ENCODE measurements at regions not wholly inside any gene's neighbourhood (a gene's known extent, or its start where the extent isn't known, plus 50 kb on each side); places are given as distances from the start of the nearest gene placed in this dataset.

DNA sequence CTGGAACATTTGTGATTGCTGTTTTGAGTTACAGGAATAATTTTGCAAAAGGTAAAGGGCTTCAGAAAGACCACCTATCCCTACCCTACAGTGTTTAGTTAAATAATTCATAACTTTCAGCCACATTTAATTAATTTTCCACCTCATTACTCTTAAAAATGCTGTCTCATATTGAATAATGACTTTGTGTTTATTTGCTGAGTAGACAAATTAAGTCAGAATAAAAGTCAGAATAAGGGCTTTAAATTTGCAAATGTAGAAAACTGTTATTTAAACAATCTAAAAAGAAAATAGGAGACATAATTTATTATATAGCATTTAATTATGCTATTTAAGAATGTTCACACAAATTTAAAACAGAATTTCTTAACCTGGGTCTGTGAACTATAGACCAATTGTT lies 293.7 kb upstream of the RIMS1 start:
- Histone ChIP-seq H3K27me3 (ENCODE audit: control insufficient read depth, insufficient read depth, low read length) (no peaks in the 10 kb centered on the region), H3K4me1 (ENCODE audit: control insufficient read depth, insufficient read depth, low read length) (no peaks in the 10 kb centered on the region), H3K27ac (ENCODE audit: low read depth, low read length) (no peak overlapping the region), H3K36me3 (ENCODE audit: control insufficient read depth, insufficient read depth, low read length) (no peaks in the 10 kb centered on the region), H3K9me3 (ENCODE audit: control insufficient read depth, insufficient read depth, low read depth, low read length) (no peaks in the 10 kb centered on the region), H3K9ac (ENCODE audit: low read length) (no peak overlapping the region), H3K4me3 (ENCODE audit: low read depth, low read length) (no peak overlapping the region)

DNA sequence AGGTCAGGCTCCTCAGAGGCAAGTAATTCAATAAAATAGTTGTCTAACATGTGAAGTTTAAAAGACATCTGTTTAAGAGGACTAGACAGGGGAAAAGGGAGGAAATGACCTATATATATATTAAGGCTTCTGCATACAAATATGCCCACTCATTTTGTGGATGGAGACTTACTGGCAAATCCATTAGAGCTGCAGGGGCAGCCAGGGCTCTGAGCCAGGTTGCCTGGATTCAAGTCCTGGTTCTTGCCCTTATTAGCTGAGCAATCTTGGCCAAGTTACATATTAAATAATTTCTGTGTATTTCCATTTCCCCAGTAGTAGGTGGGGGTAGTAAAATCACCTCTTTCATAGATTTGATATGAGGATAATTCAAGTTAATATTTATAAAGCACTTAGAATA lies 287.0 kb upstream of the RIMS1 start:
- no peaks in the 10 kb centered on the region for H3K27me3 ChIP-seq (ENCODE audit: control insufficient read depth, insufficient read depth, low read length)
- H3K27ac ChIP-seq (ENCODE audit: low read depth, low read length): no peak overlapping the region
- no peak overlapping the region for H3K4me3 ChIP-seq (ENCODE audit: low read depth, low read length)
- H3K9me3 ChIP-seq (ENCODE audit: control insufficient read depth, insufficient read depth, low read depth, low read length): no peaks in the 10 kb centered on the region
- H3K9ac ChIP-seq (ENCODE audit: low read length): no peak overlapping the region
- no peaks in the 10 kb centered on the region for H3K36me3 ChIP-seq (ENCODE audit: control insufficient read depth, insufficient read depth, low read length)
- no peaks in the 10 kb centered on the region for H3K4me1 ChIP-seq (ENCODE audit: control insufficient read depth, insufficient read depth, low read length)

DNA sequence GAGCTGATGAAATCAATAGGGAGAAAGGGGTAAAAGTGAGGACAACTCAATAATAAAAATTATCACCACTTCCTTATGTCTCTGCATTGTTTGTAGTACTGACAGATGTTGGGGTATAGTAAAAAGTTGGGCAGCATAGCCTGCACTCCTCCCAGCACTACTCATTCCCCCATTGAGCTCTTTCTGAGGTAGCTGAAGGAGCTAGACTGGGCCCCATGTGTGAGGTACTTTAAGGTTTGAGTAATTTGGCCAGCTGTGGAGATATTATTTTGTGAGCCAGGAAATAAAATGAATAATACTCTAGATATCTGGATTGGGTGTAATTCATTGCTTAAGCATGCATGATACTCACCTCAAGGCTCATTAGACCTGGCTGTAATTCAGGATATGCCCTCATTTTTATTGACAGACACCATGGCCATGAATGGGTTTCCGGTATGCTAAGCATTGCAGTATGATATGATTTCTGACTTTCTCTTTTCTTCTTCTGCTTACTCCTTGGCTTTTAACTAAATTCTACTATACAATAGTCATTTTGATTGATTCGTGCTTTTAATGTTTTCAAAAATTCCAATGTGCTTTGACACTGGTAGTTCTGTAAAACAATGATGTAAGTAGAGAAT lies 283.9 kb upstream of the RIMS1 start:
- H3K27me3 ChIP-seq (ENCODE audit: control insufficient read depth, insufficient read depth, low read length): no peaks in the 10 kb centered on the region
- no peak overlapping the region for H3K9ac ChIP-seq (ENCODE audit: low read length)
- H3K4me1 ChIP-seq (ENCODE audit: control insufficient read depth, insufficient read depth, low read length): no peaks in the 10 kb centered on the region
- H3K9me3 ChIP-seq (ENCODE audit: control insufficient read depth, insufficient read depth, low read depth, low read length): no peaks in the 10 kb centered on the region
- no peaks in the 10 kb centered on the region for H3K36me3 ChIP-seq (ENCODE audit: control insufficient read depth, insufficient read depth, low read length)
- H3K4me3 ChIP-seq (ENCODE audit: low read depth, low read length): no peak overlapping the region
- H3K27ac ChIP-seq (ENCODE audit: low read depth, low read length): no peak overlapping the region

DNA sequence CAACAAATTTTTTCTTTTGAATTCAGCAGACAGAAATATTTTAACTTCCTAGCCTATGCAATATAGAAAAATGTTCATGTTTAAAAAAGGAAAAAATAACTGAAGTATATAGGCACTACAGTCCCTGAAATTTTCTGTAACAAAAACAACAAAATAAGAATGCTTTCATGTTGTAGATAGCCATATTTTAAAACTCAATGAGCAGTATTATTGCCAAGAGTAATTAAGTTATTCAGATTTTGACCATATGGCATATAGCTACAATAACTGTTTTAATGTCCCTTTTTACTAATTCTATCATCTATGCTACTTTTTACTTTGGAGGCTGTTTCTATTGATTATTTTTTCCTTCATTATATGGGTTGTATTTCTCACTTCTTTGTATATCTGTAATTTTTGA lies 283.3 kb upstream of the RIMS1 start:
- Histone ChIP-seq H3K9me3 (ENCODE audit: control insufficient read depth, insufficient read depth, low read depth, low read length) (no peaks in the 10 kb centered on the region), H3K27me3 (ENCODE audit: control insufficient read depth, insufficient read depth, low read length) (no peaks in the 10 kb centered on the region), H3K4me3 (ENCODE audit: low read depth, low read length) (no peak overlapping the region), H3K4me1 (ENCODE audit: control insufficient read depth, insufficient read depth, low read length) (no peaks in the 10 kb centered on the region), H3K36me3 (ENCODE audit: control insufficient read depth, insufficient read depth, low read length) (no peaks in the 10 kb centered on the region), H3K27ac (ENCODE audit: low read depth, low read length) (no peak overlapping the region), H3K9ac (ENCODE audit: low read length) (no peak overlapping the region)

DNA sequence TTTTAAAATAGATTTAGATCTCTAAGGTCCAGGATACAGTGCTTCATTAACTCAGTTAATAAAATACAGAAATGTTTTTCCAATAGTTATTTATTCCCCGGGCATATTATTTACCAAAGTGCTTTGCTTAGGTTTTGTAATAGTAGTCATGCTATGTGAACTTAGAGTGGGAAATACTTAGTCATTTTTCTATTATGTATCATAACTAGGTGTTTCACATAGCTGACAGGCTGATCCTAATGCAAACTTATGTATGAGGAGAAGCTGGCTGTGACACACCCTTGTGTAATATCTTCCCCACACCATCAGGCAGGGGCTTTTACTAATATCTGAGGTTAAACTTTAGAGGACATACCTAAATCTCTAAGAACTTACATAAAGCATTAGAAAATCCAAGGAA lies 277.7 kb upstream of the RIMS1 start:
- Histone ChIP-seq H3K27ac (ENCODE audit: low read depth, low read length) (no peak overlapping the region), H3K27me3 (ENCODE audit: control insufficient read depth, insufficient read depth, low read length) (no peaks in the 10 kb centered on the region), H3K4me1 (ENCODE audit: control insufficient read depth, insufficient read depth, low read length) (no peaks in the 10 kb centered on the region), H3K9ac (ENCODE audit: low read length) (no peak overlapping the region), H3K4me3 (ENCODE audit: low read depth, low read length) (no peak overlapping the region), H3K9me3 (ENCODE audit: control insufficient read depth, insufficient read depth, low read depth, low read length) (no peaks in the 10 kb centered on the region), H3K36me3 (ENCODE audit: control insufficient read depth, insufficient read depth, low read length) (no peaks in the 10 kb centered on the region)

DNA sequence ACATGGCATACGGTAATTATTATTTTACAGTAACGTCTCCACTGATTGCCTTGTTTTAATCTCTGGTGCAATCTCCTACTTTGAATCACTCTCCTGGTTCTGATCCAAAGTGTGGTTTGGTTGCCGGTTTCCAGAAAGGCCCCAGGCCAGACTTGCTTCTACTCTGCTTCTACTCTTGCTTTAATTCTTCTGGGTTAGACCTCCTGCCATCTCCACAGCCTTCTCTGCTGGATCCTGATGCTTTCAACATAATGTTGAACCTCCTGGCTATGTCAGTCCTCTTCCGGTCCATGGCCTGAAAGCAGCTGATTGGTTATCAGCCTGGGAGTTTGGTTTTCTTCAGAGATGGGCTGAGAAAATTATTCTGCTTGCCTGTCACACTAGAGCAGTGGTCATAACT lies 266.5 kb upstream of the RIMS1 start:
- no peaks in the 10 kb centered on the region for H3K27me3 ChIP-seq (ENCODE audit: control insufficient read depth, insufficient read depth, low read length)
- H3K36me3 ChIP-seq (ENCODE audit: control insufficient read depth, insufficient read depth, low read length): no peaks in the 10 kb centered on the region
- H3K9me3 ChIP-seq (ENCODE audit: control insufficient read depth, insufficient read depth, low read depth, low read length): peaks cover 5% of the 10 kb centered on the region
- H3K4me1 ChIP-seq (ENCODE audit: control insufficient read depth, insufficient read depth, low read length): no peaks in the 10 kb centered on the region
- no peak overlapping the region for H3K27ac ChIP-seq (ENCODE audit: low read depth, low read length)
- H3K4me3 ChIP-seq (ENCODE audit: low read depth, low read length): no peak overlapping the region
- H3K9ac ChIP-seq (ENCODE audit: low read length): no peak overlapping the region

DNA sequence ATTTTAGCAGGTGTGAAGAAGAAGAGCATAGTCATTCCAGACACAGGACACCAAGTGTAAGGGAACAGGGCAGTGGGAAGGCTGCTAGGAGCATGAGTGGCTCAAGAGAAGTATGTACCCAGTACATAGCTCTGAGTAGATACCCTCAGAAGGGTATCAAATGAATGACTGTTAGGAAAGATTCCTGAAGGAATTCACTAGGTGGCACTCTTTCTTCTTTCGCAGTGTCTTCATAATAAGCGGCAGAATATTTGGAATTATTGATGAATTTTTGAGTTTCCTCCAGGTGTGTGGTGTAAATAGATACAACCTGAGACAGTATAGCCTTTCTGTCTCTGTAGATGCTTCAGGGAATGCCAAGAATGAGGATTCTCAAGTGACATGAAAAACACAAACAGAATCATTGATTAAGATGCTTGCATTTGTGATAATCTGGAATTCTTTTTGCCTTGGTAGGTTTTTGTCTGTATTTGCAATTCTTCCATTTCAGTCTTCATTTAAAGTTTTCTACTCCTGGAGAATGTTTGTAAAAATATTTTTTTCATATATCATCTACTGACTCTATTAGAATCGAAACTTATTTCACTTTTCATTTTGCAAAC lies 264.3 kb upstream of the RIMS1 start:
- H3K27ac ChIP-seq (ENCODE audit: low read depth, low read length): no peak overlapping the region
- peaks cover 20% of the 10 kb centered on the region for H3K9me3 ChIP-seq (ENCODE audit: control insufficient read depth, insufficient read depth, low read depth, low read length)
- H3K27me3 ChIP-seq (ENCODE audit: control insufficient read depth, insufficient read depth, low read length): no peaks in the 10 kb centered on the region
- no peak overlapping the region for H3K4me3 ChIP-seq (ENCODE audit: low read depth, low read length)
- H3K36me3 ChIP-seq (ENCODE audit: control insufficient read depth, insufficient read depth, low read length): no peaks in the 10 kb centered on the region
- no peak overlapping the region for H3K9ac ChIP-seq (ENCODE audit: low read length)
- H3K4me1 ChIP-seq (ENCODE audit: control insufficient read depth, insufficient read depth, low read length): no peaks in the 10 kb centered on the region

DNA sequence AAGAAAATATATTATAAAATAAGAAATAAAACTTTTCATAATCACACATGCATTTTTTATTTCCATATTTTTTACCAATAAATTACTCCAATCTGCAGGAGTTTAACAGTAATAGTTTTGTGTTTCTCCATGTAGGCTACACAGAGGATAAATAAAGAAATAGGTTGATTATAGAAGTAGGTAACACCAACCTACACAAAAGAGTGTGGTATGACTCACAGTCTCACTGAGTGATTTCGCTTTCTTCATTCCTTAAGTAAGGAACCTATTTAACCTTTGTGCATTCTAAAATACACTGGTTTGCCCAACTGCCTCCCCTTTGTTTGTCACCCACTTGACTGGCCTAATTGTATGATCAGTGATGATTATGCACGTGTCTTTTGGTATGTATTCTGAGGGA lies 244.2 kb upstream of the RIMS1 start:
- H3K9ac ChIP-seq (ENCODE audit: low read length): no peak overlapping the region
- H3K27ac ChIP-seq (ENCODE audit: low read depth, low read length): no peak overlapping the region
- H3K27me3 ChIP-seq (ENCODE audit: control insufficient read depth, insufficient read depth, low read length): no peaks in the 10 kb centered on the region
- H3K4me3 ChIP-seq (ENCODE audit: low read depth, low read length): no peak overlapping the region
- no peaks in the 10 kb centered on the region for H3K36me3 ChIP-seq (ENCODE audit: control insufficient read depth, insufficient read depth, low read length)
- no peaks in the 10 kb centered on the region for H3K4me1 ChIP-seq (ENCODE audit: control insufficient read depth, insufficient read depth, low read length)
- H3K9me3 ChIP-seq (ENCODE audit: control insufficient read depth, insufficient read depth, low read depth, low read length): peaks cover 2% of the 10 kb centered on the region; the same call in 1 of the 2 replicates

DNA sequence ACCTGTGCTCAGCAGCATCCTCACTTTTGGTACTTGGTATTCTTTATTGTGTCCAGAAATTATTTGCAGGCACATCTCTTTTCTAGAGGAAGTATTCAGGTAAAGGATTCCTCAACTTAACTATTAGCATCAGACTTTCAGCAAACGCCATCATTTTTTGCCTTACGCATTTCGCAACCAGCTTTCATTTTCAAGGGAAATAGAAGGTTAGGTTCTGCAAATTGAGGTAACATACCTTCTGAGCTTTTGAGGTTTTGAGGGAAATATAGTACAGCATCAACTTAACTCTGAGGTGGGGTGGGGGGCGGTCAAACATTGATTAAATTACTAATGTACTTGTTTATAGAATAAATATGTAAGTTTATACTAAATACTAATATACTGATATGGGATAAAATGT lies 243.6 kb upstream of the RIMS1 start:
- no peaks in the 10 kb centered on the region for H3K27me3 ChIP-seq (ENCODE audit: control insufficient read depth, insufficient read depth, low read length)
- no peaks in the 10 kb centered on the region for H3K36me3 ChIP-seq (ENCODE audit: control insufficient read depth, insufficient read depth, low read length)
- no peak overlapping the region for H3K27ac ChIP-seq (ENCODE audit: low read depth, low read length)
- peaks cover 5% of the 10 kb centered on the region; the same call in 1 of the 2 replicates for H3K9me3 ChIP-seq (ENCODE audit: control insufficient read depth, insufficient read depth, low read depth, low read length)
- H3K9ac ChIP-seq (ENCODE audit: low read length): no peak overlapping the region
- H3K4me1 ChIP-seq (ENCODE audit: control insufficient read depth, insufficient read depth, low read length): no peaks in the 10 kb centered on the region
- H3K4me3 ChIP-seq (ENCODE audit: low read depth, low read length): no peak overlapping the region

DNA sequence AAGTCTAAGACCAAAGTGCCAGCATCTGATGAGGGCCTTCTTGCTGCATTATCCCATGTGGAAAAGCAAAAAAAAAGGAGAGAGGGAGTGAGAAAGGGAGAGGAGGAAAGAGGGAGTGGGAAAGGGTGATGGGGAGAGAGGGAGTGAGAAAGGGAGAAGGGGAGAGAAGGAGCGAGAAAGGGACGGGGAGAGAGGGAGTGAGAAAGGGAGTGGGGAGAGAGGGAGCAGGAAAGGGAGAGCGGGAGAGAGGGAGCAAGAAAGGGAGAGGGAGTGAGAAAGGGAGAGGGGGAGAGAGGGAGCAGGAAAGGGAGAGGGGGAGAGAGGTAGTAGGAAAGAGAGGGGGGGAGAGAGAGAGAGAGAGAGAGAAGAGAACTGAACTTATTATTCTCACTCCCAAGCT lies 241.1 kb upstream of the RIMS1 start:
- no peaks in the 10 kb centered on the region for H3K36me3 ChIP-seq (ENCODE audit: control insufficient read depth, insufficient read depth, low read length)
- peaks cover 5% of the 10 kb centered on the region; the same call in 1 of the 2 replicates for H3K9me3 ChIP-seq (ENCODE audit: control insufficient read depth, insufficient read depth, low read depth, low read length)
- H3K27ac ChIP-seq (ENCODE audit: low read depth, low read length): no peak overlapping the region
- H3K4me1 ChIP-seq (ENCODE audit: control insufficient read depth, insufficient read depth, low read length): no peaks in the 10 kb centered on the region; the same call in 1 of the 2 replicates
- no peaks in the 10 kb centered on the region for H3K27me3 ChIP-seq (ENCODE audit: control insufficient read depth, insufficient read depth, low read length)
- H3K4me3 ChIP-seq (ENCODE audit: low read depth, low read length): no peak overlapping the region
- H3K9ac ChIP-seq (ENCODE audit: low read length): no peak overlapping the region

DNA sequence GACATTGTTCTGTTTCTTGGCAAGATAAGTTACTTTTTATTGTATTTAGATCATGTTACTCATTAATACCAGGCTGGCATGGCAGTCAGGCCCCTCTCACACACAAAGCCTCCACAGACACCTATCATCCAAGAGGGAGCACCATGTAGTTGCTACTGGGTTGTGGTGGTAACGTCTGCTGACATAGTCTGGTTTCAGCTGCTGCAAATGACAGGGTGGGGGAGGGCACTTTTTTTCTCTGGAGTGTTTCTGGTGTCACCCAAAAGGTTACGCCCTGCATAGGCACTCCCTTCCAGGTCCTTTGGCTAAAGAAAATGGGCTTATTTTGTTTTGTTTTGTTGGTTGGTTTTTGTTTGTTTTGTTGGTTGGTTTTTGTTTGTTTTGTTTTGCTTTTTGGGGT lies 236.4 kb upstream of the RIMS1 start:
- Histone ChIP-seq H3K36me3 (ENCODE audit: control insufficient read depth, insufficient read depth, low read length) (no peaks in the 10 kb centered on the region), H3K9ac (ENCODE audit: low read length) (no peak overlapping the region), H3K4me1 (ENCODE audit: control insufficient read depth, insufficient read depth, low read length) (no peaks in the 10 kb centered on the region; the same call in 1 of the 2 replicates), H3K27me3 (ENCODE audit: control insufficient read depth, insufficient read depth, low read length) (no peaks in the 10 kb centered on the region), H3K27ac (ENCODE audit: low read depth, low read length) (no peak overlapping the region), H3K9me3 (ENCODE audit: control insufficient read depth, insufficient read depth, low read depth, low read length) (peaks cover 5% of the 10 kb centered on the region; the same call in 1 of the 2 replicates), H3K4me3 (ENCODE audit: low read depth, low read length) (no peak overlapping the region)
